C4-2B (cell line): ENCODE measurements at regions not wholly inside any gene's neighbourhood (a gene's known extent, or its start where the extent isn't known, plus 50 kb on each side); places are given as distances from the start of the nearest gene placed in this dataset.

Source experiments
- H3K27ac ChIP-seq: fragments of 450-650 bp; 2 replicates; pipeline ENCODE4 v1.5.1; 2017
- ZFX ChIP-seq: fragments of 450-650 bp; IDR thresholded peaks from 2 replicates; pipeline ENCODE4 v1.6.1; 2017
- TF ChIP-seq, protein P1 (sequence below): fragments of 450-650 bp; conservative IDR thresholded peaks from 2 replicates; pipeline ENCODE4 v1.5.1; 2017; ENCODE audit warnings: mild to moderate bottlenecking

DNA sequence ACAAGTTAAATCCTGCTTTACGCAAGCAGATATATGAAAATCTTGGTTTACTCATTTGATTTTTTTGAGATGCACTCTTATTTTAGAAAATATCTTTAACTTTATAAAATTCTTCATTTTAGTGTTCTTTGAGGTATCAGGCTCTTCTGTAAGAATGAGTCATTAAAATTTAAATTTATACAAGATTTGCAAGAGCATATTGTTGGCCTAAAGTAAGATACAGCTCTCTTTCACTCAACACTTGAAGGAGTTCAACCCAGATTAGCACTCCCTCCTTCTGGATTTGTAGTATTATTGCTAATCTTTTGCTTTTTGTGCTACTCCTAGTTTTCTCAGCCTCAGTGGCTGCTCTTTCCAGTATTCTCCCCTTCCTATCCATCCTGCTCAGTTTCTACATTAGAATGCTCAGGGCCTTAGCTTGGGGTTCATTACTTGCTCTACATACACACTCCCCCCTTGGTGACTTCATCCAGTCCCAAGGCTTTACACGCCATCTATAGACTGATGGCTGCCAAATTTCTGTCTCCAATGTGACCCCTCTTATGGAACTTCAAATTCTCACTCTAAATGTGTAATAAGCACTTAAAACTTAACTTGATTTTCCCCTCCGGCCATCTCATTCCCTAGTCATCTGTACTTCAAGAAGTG, 425.3 kb upstream of the FANCL start:
- no peak overlapping the region for H3K27ac ChIP-seq
- no peak for TF ChIP-seq ZFX
- TF ChIP-seq, protein P1, sequence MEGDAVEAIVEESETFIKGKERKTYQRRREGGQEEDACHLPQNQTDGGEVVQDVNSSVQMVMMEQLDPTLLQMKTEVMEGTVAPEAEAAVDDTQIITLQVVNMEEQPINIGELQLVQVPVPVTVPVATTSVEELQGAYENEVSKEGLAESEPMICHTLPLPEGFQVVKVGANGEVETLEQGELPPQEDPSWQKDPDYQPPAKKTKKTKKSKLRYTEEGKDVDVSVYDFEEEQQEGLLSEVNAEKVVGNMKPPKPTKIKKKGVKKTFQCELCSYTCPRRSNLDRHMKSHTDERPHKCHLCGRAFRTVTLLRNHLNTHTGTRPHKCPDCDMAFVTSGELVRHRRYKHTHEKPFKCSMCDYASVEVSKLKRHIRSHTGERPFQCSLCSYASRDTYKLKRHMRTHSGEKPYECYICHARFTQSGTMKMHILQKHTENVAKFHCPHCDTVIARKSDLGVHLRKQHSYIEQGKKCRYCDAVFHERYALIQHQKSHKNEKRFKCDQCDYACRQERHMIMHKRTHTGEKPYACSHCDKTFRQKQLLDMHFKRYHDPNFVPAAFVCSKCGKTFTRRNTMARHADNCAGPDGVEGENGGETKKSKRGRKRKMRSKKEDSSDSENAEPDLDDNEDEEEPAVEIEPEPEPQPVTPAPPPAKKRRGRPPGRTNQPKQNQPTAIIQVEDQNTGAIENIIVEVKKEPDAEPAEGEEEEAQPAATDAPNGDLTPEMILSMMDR, result no peak

DNA sequence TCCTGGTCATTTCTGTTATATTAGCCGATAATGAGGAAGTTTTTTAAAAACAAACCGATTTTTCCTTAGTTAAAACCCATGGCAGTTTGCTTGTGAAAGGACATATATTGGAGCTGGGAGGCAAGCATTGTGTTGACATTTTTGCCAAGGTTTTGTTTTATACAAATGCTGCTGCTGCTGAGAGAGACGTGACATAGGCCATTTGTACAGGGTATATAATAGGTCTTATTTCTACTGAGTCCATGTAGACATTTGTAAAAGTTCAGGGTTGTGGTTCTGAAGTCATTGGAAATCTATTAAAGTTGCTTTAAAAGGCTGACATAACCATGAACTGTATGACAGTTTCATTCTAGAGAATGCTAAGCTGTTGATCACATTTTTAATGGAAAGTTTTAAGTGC, 424.0 kb upstream of the FANCL start:
- no peak overlapping the region for H3K27ac ChIP-seq
- TF ChIP-seq, protein P1, result no peak
- TF ChIP-seq ZFX, result no peak

DNA sequence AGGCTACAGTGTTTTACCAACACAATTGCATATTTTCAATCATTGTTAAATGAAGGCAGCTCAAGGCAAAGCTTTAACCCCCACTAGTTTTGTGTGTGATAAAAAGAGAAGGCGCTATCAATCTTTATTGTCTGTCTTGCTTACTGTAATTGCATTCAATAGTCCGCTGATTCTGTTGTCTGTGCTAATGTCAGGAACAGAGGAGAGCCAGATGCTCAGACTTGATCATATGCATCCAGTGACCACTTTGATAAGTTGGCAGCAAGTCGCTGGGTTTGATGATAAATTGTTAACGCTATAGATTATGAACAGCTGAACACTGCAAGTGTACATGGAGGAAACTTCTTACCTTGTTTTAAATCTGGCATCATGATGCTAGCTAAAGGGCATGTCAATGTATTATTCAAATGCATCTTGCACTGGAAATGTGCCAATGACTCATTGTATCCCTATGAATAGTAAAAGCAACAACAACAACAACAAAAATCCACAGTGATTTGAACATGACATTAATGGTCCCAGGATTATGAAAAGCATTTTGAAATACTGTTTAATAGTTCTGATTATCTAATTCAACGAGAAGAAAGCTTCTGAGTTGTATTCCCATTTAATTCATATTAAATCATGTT, 423.5 kb upstream of the FANCL start:
- TF ChIP-seq, protein P1, result no peak
- TF ChIP-seq ZFX, result no peak
- no peak overlapping the region for H3K27ac ChIP-seq

DNA sequence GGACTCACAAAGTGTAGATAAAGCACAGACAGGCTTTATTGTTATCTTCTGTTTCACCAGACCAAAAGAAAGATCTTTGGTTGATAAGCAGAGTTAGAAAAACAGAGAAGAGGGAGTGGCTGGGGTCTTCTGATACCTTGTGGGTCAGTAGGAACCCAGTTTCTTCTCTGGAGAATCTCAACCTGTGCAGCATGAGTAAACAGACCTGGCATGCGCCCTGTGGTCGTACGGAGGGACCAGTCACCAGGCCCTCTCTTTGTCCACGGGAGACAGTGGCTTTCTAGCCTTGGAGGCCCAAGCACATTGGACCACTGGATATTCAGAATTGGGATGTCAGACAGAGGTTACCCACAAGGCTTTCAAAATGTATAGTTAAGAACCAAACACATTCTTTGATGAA, 418.9 kb upstream of the FANCL start:
- no peak overlapping the region for H3K27ac ChIP-seq
- no peak for TF ChIP-seq ZFX
- TF ChIP-seq, protein P1, result no peak

DNA sequence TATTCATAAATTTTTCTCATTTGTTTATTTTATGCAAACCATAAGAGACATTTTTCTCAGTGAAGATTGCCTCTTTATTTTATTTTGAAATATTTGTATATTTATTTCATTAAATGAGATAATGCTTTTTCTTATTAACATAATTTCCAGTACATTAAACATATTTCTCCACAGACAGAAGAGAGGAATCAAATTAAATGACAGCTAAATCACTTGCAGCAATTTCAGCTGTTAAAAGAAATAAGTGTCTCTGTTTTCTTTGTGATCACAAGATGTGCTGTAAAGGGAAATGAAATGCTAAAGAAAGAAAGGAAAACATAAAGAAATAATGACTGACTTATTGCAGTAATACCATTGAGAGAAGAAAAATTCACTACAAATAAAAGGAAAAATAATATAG, 414.0 kb upstream of the FANCL start:
- TF ChIP-seq, protein P1, result no peak
- TF ChIP-seq ZFX, result no peak
- no peak overlapping the region for H3K27ac ChIP-seq

DNA sequence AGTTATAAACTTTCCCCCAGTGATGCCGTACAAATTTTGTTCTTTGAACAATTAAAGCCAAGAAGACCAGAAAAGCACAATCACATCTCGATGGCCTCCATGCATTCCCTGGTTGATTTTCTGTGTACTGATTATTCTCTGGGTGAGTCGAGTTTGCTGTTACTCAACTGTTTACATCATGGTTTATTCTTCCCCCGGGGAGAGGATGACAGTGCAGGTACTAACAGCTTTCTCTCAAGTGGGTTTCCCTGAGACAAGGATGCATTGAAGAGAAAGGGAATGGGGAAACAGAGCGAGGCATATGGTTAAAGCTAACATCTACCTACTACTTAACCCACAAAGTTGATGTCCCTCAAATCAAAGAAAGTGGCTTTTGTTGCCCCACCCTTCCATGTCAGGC, 410.8 kb upstream of the FANCL start:
- no peak overlapping the region for H3K27ac ChIP-seq
- no peak for TF ChIP-seq ZFX
- TF ChIP-seq, protein P1, result no peak

DNA sequence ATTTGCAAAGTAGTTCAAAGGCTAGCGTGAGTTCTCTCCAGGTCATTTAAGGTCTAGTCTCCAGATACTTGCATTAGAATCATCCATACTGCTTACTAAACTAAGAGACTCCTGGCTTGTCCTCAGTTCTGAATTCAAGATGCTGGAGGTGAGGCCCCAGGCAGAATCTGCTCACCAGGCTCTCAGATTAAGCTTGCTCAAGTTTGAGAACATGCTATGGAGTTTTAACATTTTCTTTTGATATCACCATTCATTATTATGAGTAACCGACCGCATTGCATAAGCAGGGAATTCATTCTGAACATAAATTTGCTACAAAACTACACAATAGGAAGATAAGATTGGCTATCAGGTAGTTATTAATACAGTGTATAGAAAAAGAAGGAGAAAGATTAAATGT, 409.7 kb upstream of the FANCL start:
- no peak for TF ChIP-seq ZFX
- TF ChIP-seq, protein P1, result no peak

More for the DNA sequence above, 409.7 kb upstream of the FANCL start:
- H3K27ac ChIP-seq, result no peak overlapping the region
